GM18498 (cell line): ENCODE measurements at regions not wholly inside any gene's neighbourhood (a gene's known extent, or its start where the extent isn't known, plus 50 kb on each side); places are given as distances from the start of the nearest gene placed in this dataset.

Source experiments
- ATAC-seq: cut with Tn5 transposase; IDR thresholded peaks from one replicate; pipeline ENCODE4 v1.9.1; 2021; ENCODE audit warnings: mild to moderate bottlenecking, moderate library complexity; ENCODE audit not compliant: unreplicated experiment

GRCh38 chr5:66459728-66460127 lies 136.5 kb upstream of the MAST4 start:
- ATAC-seq: no peak

- no peak for ATAC-seq
Measured at GRCh38 chr5:66467564-66467963, 128.6 kb upstream of the MAST4 start.

GRCh38 chr5:66469684-66470083 lies 126.5 kb upstream of the MAST4 start:
- no peak for ATAC-seq

- no peak for ATAC-seq
Measured at GRCh38 chr5:66472010-66472409, 124.2 kb upstream of the MAST4 start.

GRCh38 chr5:66475731-66476130 lies 120.5 kb upstream of the MAST4 start:
- ATAC-seq: no peak

- no peak for ATAC-seq
Measured at GRCh38 chr5:66477596-66477995, 118.6 kb upstream of the MAST4 start.

GRCh38 chr5:66494437-66494836 lies 101.8 kb upstream of the MAST4 start:
- no peak for ATAC-seq

GRCh38 chr5:66498791-66499207 lies 97.4 kb upstream of the MAST4 start:
- no peak for ATAC-seq

GRCh38 chr5:66503203-66503789 lies 92.9 kb upstream of the MAST4 start:
- ATAC-seq: no peak

- no peak for ATAC-seq
Measured at GRCh38 chr5:66507106-66507505, 89.1 kb upstream of the MAST4 start.

- no peak for ATAC-seq
Measured at GRCh38 chr5:66511491-66511890, 84.7 kb upstream of the MAST4 start.

GRCh38 chr5:66513130-66513529 lies 83.1 kb upstream of the MAST4 start:
- ATAC-seq: no peak

- no peak for ATAC-seq
Measured at GRCh38 chr5:66515209-66515608, 81.0 kb upstream of the MAST4 start.

- ATAC-seq: no peak
Measured at GRCh38 chr5:66516550-66516949, 79.6 kb upstream of the MAST4 start.

- no peak for ATAC-seq
Measured at GRCh38 chr5:66517351-66517750, 78.8 kb upstream of the MAST4 start.

- ATAC-seq: no peak
Measured at GRCh38 chr5:66518052-66518451, 78.1 kb upstream of the MAST4 start.

GRCh38 chr5:66518753-66519152 lies 77.4 kb upstream of the MAST4 start:
- ATAC-seq: no peak

GRCh38 chr5:66519626-66520025 lies 76.6 kb upstream of the MAST4 start:
- ATAC-seq: no peak

- no peak for ATAC-seq
Measured at GRCh38 chr5:66520854-66521253, 75.3 kb upstream of the MAST4 start.

- no peak for ATAC-seq
Measured at GRCh38 chr5:66527478-66528035, 68.6 kb upstream of the MAST4 start.

- no peak for ATAC-seq
Measured at GRCh38 chr5:66529182-66529581, 67.0 kb upstream of the MAST4 start.

- no peak for ATAC-seq
Measured at GRCh38 chr5:66529704-66530103, 66.5 kb upstream of the MAST4 start.

- no peak for ATAC-seq
Measured at GRCh38 chr5:66538126-66538525, 58.1 kb upstream of the MAST4 start.
